NOMO-1 treated with dmso at 0.1 percent for 144 hours (cell line): ENCODE measurements at regions not wholly inside any gene's neighbourhood (a gene's known extent, or its start where the extent isn't known, plus 50 kb on each side); places are given as distances from the start of the nearest gene placed in this dataset.

Experiments used
- DNase-seq: peaks from one replicate; lab custom pipeline; 2025; ENCODE audit not compliant: unreplicated experiment; lab: John Stamatoyannopoulos, UW

DNA sequence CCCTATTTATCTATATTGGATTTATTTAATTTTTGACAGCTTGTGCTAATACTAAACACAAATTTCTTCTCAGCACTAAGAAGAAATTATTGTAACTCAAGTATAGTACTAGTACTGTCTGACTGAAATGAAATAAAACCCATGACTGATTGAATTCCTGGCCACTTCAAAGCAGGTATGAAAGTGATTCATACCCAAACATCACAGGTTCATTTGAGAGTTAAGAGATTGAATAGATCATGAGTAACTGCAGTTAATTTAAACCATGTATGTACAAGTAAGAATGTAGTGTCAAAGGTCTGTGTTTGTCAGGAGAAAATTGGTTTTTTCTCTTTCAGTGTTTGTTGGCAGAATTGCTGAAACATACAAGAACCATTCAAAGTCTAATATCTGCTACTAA is 332.0 kb upstream of the GRM7 start:
- no peak for DNase-seq

DNA sequence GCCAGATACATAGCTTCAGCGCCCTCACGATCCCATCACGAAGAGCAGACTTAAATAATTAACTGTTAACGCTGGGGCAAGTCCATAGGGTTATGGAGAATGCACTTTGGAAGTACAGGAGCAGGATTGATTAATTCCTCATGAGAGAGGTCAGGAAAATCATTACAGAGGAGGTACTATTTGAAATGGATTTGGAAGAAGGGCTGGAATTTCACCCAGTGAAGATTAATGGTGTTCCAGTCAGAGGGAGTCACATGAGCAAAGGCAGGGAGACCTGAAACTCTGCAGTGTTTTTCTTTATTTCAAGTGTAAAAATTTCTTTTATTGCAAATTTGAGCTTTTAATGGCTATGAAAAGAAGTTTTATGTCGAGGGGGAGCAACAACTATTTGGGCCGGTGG is 329.8 kb upstream of the GRM7 start:
- no peak for DNase-seq

DNA sequence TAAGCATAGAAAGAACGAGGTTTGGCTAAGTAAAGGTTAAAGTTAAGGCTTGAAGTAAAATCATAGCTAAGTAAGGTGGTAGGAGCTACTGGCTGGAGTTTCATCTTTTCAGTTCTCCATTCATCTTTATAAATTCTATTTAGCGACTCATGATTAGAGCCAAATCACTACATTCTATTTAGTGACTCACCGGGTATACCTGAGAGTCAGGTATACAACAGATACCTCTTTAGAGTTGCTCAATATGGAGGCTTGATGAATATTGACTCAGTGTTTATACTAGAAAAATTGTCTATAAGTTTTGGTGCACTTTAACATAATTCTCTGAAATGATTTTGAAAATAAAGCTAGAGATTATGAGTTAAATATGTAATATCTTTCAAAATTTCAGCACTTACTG is 328.8 kb upstream of the GRM7 start:
- DNase-seq: no peak

DNA sequence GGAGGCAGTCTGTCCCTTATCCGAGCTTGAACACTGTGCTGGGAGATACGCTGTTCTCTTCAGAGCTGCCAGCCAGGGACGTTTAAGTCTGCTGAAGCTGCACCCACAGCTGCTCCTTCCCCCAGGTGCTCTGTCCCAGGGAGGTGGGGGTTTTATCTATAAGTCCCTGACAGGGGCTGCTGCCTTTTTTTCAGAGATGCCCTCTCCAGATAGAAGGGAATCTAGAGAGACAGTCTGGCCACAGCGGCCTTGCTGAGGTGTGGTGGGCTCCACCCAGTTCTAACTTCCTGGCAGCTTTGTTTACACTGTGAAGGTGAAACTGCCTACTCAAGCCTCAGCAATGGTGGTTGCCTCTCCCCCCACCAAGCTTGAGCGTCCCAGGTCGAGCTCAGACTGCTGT is 319.9 kb upstream of the GRM7 start:
- DNase-seq: no peak

DNA sequence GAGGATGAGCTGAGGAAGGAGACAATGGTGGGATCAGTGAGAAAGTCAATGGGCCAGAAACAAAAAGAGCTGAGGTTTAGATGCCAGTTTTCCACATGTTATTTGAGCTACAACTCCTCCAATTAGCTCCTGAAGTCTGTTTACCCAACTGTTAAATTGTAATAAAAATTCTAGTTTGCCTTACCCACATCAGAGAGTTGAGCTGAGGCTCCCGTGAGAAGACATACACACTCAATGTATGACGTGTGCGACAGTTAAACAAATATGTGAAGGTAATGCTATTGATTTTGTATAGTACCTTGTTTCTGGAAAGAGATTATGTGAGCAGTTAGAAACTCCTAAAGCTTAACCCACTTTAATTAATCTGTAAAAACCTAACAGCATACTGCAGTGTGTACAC is 318.1 kb upstream of the GRM7 start:
- DNase-seq: no peak

- DNase-seq: no peak
Observed at GRCh38 chr3:6549296-6549695, 311.6 kb upstream of the GRM7 start.

GRCh38 chr3:6551165-6551564 is 309.8 kb upstream of the GRM7 start:
- DNase-seq: no peak

- no peak for DNase-seq
Observed at GRCh38 chr3:6560259-6560658, 300.7 kb upstream of the GRM7 start.

DNA sequence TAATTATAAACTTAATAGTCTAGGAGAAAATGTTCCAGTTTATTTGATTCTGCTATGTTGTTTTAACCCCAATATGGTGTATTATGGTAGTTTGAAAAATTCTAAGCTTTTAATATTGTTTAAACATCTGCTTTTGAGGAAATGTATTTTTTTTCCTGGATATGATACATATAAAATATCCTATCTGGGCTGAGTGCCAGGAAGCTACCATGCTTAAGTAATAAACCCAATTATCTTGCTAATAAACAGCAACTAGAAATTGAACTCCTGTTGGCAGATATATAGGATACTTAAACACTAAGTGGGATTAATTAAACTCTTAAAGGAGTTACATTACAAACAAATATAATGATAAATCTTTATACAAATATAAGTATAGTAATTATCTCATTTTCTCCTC is 293.7 kb upstream of the GRM7 start:
- no peak for DNase-seq

DNA sequence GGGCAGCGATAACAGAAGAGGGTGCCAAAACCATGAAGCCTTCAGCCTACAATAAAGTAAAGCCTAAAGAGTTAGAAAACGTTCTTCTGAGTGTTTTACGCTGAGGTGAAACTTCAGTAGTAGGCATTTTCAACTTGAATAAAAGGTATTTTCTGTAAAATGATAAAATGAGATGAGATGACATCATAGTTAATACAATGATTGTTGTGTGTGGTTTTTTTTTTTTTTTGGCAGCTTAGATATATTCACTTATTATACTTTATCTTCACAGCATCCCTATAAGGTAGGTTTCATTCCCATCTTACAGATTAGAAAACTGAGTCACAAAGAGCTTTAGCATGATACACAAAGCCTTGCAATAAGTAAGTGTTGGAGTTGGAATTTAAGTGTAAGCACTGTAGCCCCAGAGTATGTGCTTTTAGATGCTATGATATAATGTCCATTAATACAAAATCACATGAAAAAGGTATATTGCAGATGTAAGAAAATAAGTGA is 291.9 kb upstream of the GRM7 start:
- no peak for DNase-seq

DNA sequence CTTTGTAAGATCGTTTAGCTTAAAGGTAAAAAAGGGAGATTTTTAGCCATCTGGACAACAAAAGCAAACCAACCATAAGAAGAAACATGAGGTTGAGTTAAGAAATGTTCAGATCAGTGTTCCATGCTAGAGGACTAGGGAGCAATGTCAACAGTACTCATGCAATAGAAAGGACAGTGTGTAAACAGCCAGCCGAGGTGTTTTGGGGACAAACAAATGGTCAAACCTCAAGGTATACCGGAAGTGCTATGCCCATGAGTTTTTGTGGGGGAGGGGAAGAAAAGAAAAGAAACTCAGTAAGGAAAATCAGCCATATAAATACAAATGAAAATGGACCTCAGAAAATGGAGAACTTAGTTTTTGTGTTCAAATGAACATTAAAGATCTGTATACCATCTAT is 289.5 kb upstream of the GRM7 start:
- DNase-seq: no peak

- DNase-seq: no peak
Observed at GRCh38 chr3:6577584-6577983, 283.3 kb upstream of the GRM7 start.

DNA sequence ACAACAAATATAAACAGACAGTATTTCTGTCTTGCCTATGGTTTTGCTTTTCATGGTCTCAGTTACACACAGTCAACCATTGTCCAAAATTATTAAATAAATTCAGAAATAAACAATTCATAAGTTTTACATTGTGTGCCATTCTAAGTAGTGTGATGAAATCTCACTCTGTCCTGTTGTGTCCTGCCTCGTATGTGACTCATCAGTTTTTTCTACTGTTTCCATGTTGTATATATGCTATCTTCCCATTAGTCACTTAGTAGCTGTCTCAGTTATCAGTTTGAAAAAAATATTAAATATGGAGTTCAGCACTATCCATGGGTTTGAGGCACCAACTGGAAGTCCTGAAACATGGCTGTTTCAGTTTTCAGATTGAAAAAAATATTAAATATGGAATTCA is 282.4 kb upstream of the GRM7 start:
- no peak for DNase-seq

DNA sequence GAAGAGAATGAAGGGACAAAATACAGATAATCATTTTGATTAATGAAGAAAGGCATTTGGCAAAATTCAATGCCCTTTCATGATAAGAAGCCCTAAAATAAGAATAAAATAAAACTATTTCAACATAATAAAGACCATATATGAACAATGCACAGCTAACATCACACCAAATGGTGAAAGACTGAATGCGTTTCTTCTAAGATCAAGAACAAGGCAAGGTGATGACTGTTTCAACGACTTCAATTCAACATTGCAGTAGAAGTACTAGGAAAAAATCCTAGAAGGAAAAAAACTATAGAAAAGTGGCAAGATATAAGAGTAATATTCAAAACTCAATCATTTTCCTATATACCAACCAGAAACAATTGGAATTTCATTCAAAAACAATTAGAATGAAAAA is 280.1 kb upstream of the GRM7 start:
- DNase-seq: no peak

- DNase-seq: no peak
Observed at GRCh38 chr3:6585360-6585759, 275.6 kb upstream of the GRM7 start.

DNA sequence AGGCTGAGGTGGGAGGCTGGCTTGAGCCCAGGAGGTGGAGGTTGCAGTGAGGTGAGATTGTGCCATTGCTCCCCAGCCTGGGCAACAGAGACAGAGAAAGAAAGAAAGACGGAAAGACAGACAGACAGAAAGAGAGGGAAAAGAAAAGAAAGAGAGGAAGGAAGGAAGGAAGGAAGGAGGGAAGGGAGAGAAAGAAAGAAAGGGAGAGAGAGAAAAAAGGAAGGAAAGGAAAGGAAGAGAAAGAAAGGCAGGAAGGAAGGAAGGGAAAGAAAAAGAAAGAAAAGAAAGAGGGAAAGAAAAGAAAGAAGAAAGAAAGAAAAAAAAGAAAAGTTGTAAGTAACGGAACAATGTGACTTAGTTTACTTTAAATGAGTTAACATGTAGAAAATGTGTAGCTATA is 260.7 kb upstream of the GRM7 start:
- DNase-seq: no peak

- DNase-seq: no peak
Observed at GRCh38 chr3:6601374-6601773, 259.5 kb upstream of the GRM7 start.

DNA sequence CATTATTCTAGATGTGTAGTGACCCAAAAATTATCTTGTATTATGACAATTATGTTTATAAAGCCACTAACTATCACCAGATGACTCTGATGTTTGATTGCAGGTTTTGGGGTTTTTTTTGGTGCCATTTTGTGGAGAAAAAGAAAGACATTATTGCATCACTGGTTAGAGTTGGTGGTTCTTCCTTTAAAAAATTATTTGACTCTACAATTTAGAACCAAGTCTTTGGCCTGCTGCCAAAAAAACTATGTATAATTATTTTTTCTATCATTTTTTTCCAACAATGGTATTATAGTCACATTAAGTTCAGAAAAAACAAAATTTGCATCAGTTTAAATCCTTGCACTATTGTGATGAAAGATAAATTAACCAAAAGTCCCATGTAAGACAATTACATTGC is 258.6 kb upstream of the GRM7 start:
- no peak for DNase-seq

DNA sequence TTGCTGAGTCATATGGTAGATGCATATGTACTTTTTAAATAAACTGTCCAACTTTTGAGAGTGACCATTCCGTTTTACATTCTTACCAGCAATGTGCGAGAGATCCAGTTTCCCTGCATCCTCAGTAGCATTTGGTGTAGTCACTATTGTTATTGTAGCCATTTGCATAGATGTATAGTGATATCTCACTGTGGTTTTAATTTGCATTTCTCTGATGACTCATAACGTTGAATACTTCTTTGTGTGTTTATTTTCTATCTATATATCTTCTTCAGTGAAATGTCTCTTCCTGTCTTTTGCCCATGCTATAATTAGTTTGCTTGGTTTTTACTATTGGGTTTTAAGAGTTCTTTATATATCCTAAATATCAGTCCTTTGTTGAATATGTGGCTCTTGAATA is 255.7 kb upstream of the GRM7 start:
- no peak for DNase-seq

- no peak for DNase-seq
Observed at GRCh38 chr3:6608843-6609242, 252.1 kb upstream of the GRM7 start.

DNA sequence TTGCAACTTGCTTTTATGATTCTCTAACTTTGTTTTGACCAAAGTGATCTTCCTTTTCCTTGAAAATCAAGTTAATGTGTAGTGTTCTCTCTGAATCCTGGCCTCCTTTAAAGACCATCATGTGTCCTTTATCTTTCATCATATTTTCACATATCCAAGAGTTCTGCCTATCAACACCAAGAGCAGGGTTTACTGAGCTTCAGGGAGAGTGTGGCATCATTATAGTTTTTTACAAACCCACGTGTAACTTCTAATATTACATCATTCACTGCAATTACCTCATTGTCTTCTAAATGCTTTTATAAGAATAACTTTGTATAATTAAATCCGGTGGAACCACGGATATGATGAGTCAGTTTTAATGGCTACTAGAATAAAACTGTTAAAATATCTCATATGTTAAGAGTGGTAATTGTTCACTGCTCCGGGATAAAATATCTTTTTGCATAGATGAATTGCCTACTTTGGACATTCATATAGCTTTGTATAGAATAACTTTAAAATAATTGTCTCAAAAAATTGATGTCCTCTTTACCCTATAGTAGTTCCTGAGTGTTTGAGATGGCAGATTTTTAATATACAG is 248.8 kb upstream of the GRM7 start:
- no peak for DNase-seq

GRCh38 chr3:6622260-6622659 is 238.7 kb upstream of the GRM7 start:
- no peak for DNase-seq

- no peak for DNase-seq
Observed at GRCh38 chr3:6622712-6623111, 238.2 kb upstream of the GRM7 start.

DNA sequence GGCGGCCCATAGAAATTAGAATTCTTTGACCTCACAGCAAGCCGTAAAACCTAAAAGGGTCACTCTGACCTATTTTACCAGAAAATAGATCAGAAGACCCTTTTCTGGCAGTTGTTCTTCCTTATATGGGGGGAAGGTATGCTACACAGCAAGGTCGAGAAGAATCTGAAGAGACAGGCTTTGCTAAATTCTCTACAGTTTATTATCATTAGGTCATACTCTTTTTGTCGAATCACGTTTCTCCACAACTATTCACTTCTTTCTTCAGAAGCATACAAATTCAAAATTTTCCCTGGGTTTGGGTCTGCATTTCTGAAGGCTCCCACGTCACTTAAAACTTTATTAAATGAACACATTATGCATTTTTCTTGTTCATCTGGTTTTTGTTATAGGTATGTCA is 229.5 kb upstream of the GRM7 start:
- no peak for DNase-seq
